Stimulated activated CD4-positive, alpha-beta T cell treated with anti-CD3 and anti-CD28 coated beads, Interleukin-2, amount 100 ng/mL, for 48 hours (primary cell): ENCODE measurements at regions not wholly inside any gene's neighbourhood (a gene's known extent, or its start where the extent isn't known, plus 50 kb on each side); places are given as distances from the start of the nearest gene placed in this dataset.
"Not testable (repeated sequence)": the region's sequence is repeated elsewhere in the genome, so short reads cannot be mapped to it uniquely, and the experiment has no call there.

ENCODE experiments used
- DNase-seq, 2 donors: peaks; one replicate each; pipeline ENCODE4 v3.0.0-alpha.2; 2020

GRCh38 chr10:93222211-93222754, 148.6 kb downstream of the CYP26A1 start:
- no peak for DNase-seq

GRCh38 chr10:93222876-93223275, 149.2 kb downstream of the CYP26A1 start:
- DNase-seq = no peak

GRCh38 chr10:93223336-93223735, 149.6 kb downstream of the CYP26A1 start:
- DNase-seq = no peak

- DNase-seq = no peak
Measured at GRCh38 chr10:93224005-93224779, 150.5 kb downstream of the CYP26A1 start.

- DNase-seq = no peak
Measured at GRCh38 chr10:93225938-93226337, 152.2 kb downstream of the CYP26A1 start.

- DNase-seq = no peak
Measured at GRCh38 chr10:93226619-93227018, 152.9 kb downstream of the CYP26A1 start.

GRCh38 chr10:93230596-93230995, 156.9 kb downstream of the CYP26A1 start:
- DNase-seq = not testable (repeated sequence)

GRCh38 chr10:93232159-93232558, 158.5 kb downstream of the CYP26A1 start:
- not testable (repeated sequence) for DNase-seq

- DNase-seq = not testable (repeated sequence)
Measured at GRCh38 chr10:93234940-93235339, 161.2 kb downstream of the CYP26A1 start.

GRCh38 chr10:93235686-93236085, 162.0 kb downstream of the CYP26A1 start:
- no peak for DNase-seq

GRCh38 chr10:93236393-93237040, 162.8 kb downstream of the CYP26A1 start:
- DNase-seq = no peak

- no peak for DNase-seq
Measured at GRCh38 chr10:93245147-93245546, 171.5 kb downstream of the CYP26A1 start.

- DNase-seq = no peak
Measured at GRCh38 chr10:93245779-93246178, 172.1 kb downstream of the CYP26A1 start.

GRCh38 chr10:93248583-93249227, 175.0 kb downstream of the CYP26A1 start:
- no peak for DNase-seq

GRCh38 chr10:93250010-93250409, 176.3 kb downstream of the CYP26A1 start:
- no peak for DNase-seq

- DNase-seq = no peak
Measured at GRCh38 chr10:93254180-93254853, 180.6 kb downstream of the CYP26A1 start.

- no peak for DNase-seq
Measured at GRCh38 chr10:93255546-93255945, 181.9 kb downstream of the CYP26A1 start.
